Type B pancreatic cell (in vitro differentiated cells): ENCODE measurements at regions not wholly inside any gene's neighbourhood (a gene's known extent, or its start where the extent isn't known, plus 50 kb on each side); places are given as distances from the start of the nearest gene placed in this dataset.
"Not testable (repeated sequence)": the region's sequence is repeated elsewhere in the genome, so short reads cannot be mapped to it uniquely, and the experiment has no call there.

Experiments used
- DNase-seq: peaks from one replicate; pipeline ENCODE4 v3.0.0; 2021; ENCODE audit warnings: mixed read lengths; ENCODE audit not compliant: unreplicated experiment; ENCODE audit errors: extremely low spot score
- H3K27ac Mint-ChIP-seq: 2 replicates; pipeline ENCODE4 v1.8.0; 2021; ENCODE audit warnings: mild to moderate bottlenecking, mixed read lengths
- H3K27me3 Mint-ChIP-seq: 2 replicates; pipeline ENCODE4 v1.8.0; 2021; ENCODE audit warnings: mixed read lengths
- H3K36me3 Mint-ChIP-seq: 2 replicates; pipeline ENCODE4 v1.8.0; 2021; ENCODE audit warnings: mixed read lengths
- H3K4me1 Mint-ChIP-seq: one replicate; pipeline ENCODE4 v1.8.0; 2021; ENCODE audit warnings: mixed read lengths; ENCODE audit not compliant: unreplicated experiment
- H3K4me3 Mint-ChIP-seq: 2 replicates; pipeline ENCODE4 v1.8.0; 2021; ENCODE audit warnings: mild to moderate bottlenecking, mixed read lengths
- H3K9me3 Mint-ChIP-seq: 2 replicates; pipeline ENCODE4 v1.8.0; 2021; ENCODE audit warnings: mixed read lengths
- CTCF ChIP-seq: fragments of 200-600 bp; sonication (generic); conservative IDR thresholded peaks from 2 replicates; pipeline ENCODE4 v1.5.0; 2021; ENCODE audit warnings: antibody characterized with exemption, mild to moderate bottlenecking

- no peak for DNase-seq
- Mint-ChIP-seq H3K9me3 (no peaks in the 10 kb centered on the region), H3K36me3 (no peaks in the 10 kb centered on the region), H3K4me1 (peaks cover 8% of the 10 kb centered on the region), H3K4me3 (no peak overlapping the region), H3K27me3 (peaks cover 48% of the 10 kb centered on the region), H3K27ac (no peak overlapping the region)
- TF ChIP-seq CTCF, result no peak
Observed at GRCh38 chr10:25824050-25824449, 110.0 kb upstream of the MYO3A start.

GRCh38 chr10:25828475-25828874 lies 105.6 kb upstream of the MYO3A start:
- Mint-ChIP-seq H3K4me3 (no peak overlapping the region), H3K27me3 (peaks cover 42% of the 10 kb centered on the region), H3K36me3 (no peaks in the 10 kb centered on the region), H3K9me3 (no peaks in the 10 kb centered on the region), H3K4me1 (peaks cover 8% of the 10 kb centered on the region), H3K27ac (no peak overlapping the region)
- no peak for DNase-seq
- no peak for TF ChIP-seq CTCF

- no peaks in the 10 kb centered on the region for H3K36me3 Mint-ChIP-seq
- TF ChIP-seq CTCF, result no peak
- peaks cover 28% of the 10 kb centered on the region for H3K27me3 Mint-ChIP-seq
- no peak overlapping the region for H3K27ac Mint-ChIP-seq
- no peaks in the 10 kb centered on the region for H3K9me3 Mint-ChIP-seq
- no peak for DNase-seq
- H3K4me1 Mint-ChIP-seq, result peaks cover 8% of the 10 kb centered on the region
- H3K4me3 Mint-ChIP-seq, result no peak overlapping the region
Observed at GRCh38 chr10:25831080-25831479, 102.9 kb upstream of the MYO3A start.

- no peak overlapping the region for H3K4me3 Mint-ChIP-seq
- H3K9me3 Mint-ChIP-seq, result no peaks in the 10 kb centered on the region
- TF ChIP-seq CTCF, result no peak
- H3K27me3 Mint-ChIP-seq, result peaks cover 14% of the 10 kb centered on the region
- DNase-seq, result no peak
- no peaks in the 10 kb centered on the region for H3K36me3 Mint-ChIP-seq
- H3K4me1 Mint-ChIP-seq, result no peaks in the 10 kb centered on the region
- H3K27ac Mint-ChIP-seq, result no peak overlapping the region
Observed at GRCh38 chr10:25839683-25840082, 94.3 kb upstream of the MYO3A start.

- H3K27ac Mint-ChIP-seq, result not testable (repeated sequence)
- H3K27me3 Mint-ChIP-seq, result peaks cover 14% of the 10 kb centered on the region
Observed at GRCh38 chr10:25840875-25841274, 93.2 kb upstream of the MYO3A start.

GRCh38 chr10:25842146-25842545 lies 91.9 kb upstream of the MYO3A start:
- DNase-seq, result no peak
- Mint-ChIP-seq H3K27ac (no peak overlapping the region), H3K9me3 (no peaks in the 10 kb centered on the region), H3K4me3 (no peak overlapping the region), H3K4me1 (no peaks in the 10 kb centered on the region), H3K36me3 (no peaks in the 10 kb centered on the region), H3K27me3 (peaks cover 9% of the 10 kb centered on the region)
- TF ChIP-seq CTCF, result no peak

More at GRCh38 chr10:25840875-25841274, 93.2 kb upstream of the MYO3A start:
- DNase-seq, H3K36me3 Mint-ChIP-seq, H3K4me3 Mint-ChIP-seq, H3K9me3 Mint-ChIP-seq, H3K4me1 Mint-ChIP-seq: not testable (repeated sequence)
